GM19467 (cell line): ENCODE measurements at regions not wholly inside any gene's neighbourhood (a gene's known extent, or its start where the extent isn't known, plus 50 kb on each side); places are given as distances from the start of the nearest gene placed in this dataset.

Experiments used
- ATAC-seq: cut with Tn5 transposase; IDR thresholded peaks from one replicate; pipeline ENCODE4 v1.9.1; 2021; ENCODE audit warnings: mild to moderate bottlenecking, moderate library complexity; ENCODE audit not compliant: unreplicated experiment

DNA sequence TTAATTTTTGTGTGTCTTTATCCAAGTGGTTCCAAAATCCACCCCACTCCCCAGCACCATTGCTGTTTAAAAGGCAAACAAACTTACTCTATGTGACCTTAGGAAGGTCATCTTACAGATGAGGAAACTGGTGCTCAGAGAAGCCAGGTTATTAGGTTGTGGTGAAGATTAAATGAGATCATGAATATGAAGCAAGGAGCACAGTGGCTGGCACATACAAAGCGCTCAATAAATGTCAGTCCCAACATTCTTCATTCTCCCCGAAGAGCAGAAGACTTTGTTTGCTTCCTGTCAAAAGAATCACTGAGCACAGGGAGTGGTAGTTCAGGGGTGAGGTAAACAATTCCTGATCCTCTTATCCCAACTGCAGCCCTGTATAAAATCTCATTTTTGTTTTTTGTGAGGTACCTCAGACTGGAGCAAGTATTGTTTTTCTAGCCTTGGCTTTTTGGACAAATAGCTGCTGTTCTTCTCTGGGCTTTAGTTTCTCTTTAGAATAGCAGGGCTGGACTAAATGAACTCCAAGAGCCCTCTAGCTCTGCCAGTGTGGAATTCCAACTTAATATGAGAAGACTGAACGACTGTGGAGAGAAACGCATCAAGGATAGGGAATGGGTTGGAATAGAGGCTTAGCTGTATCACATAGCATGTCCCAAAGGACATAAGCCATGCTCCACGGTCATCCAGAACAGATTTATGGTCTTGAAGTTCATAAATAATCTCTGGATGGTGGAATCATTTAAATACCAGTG is 455.3 kb upstream of the USP24 start:
- no peak for ATAC-seq

DNA sequence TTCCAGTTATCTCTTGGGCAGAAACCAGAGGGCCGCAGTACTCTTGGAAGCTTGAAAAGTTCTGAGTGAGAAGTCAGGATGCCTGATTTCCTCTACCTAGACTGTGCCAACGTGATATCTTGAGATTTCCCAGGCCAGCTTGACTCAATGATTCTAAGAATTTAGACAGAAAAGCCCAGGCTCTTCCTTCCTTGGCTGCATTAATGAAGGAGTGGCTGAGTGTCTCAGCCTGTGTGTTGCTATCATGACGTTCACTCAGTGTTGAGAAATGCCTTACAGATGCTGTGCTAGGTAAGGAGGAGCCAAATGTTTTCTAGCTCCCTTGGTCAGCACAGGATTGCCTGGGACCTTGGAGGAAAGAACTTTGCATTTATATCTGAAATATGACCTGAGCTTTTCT is 454.1 kb upstream of the USP24 start:
- ATAC-seq = no peak

DNA sequence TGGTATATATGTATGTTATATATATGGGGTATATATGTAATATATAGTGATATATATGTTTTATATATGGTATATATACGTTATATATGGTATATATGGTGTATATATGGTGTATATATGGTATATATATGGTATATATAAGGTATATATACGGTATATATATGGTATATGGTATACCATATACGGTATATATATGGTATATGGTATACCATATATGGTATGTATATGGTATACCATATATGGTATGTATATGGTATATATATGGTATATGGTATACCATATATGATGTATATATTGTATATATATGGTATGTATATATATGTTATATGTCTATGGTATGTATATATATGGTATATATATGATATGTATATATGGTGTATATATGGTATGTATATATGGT is 447.7 kb upstream of the USP24 start:
- ATAC-seq = no peak

DNA sequence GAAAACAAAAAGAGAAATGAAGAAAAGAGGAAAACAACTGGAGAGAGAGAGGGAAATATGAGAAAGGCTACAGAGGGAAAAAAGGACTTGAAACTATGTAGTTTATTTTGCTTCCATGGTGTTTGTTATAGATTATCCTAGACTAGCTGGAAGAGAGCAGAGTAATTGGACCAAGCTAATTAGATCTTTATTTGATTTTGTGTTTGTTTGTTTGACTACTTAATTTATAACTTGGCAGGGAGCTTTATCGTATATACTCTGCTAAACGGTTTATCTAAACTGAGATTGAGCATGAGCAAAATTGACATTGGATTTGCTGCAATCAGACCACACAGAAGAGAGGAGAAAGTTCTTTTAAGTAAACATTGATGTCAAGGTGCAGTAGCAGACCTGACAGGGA is 443.8 kb upstream of the USP24 start:
- no peak for ATAC-seq

DNA sequence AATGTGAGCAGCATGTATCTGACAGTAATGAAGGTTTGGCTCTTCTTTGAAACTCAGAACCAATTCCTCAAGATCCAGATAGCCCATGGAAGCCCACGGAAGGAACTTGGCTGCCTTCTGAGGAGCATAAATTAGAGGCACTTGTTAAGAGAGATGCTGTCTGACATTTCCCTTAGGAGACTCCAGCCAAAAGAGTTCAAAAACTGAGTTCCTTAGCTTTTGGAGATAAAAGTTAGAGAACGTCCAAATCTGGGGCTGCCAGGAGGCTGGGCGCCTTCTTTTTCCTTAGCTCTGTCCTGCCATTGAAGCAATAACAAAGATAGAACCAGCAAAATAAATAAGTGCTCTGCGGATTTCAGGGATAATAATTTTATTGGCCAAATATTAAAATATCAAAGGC is 439.6 kb upstream of the USP24 start:
- no peak for ATAC-seq

DNA sequence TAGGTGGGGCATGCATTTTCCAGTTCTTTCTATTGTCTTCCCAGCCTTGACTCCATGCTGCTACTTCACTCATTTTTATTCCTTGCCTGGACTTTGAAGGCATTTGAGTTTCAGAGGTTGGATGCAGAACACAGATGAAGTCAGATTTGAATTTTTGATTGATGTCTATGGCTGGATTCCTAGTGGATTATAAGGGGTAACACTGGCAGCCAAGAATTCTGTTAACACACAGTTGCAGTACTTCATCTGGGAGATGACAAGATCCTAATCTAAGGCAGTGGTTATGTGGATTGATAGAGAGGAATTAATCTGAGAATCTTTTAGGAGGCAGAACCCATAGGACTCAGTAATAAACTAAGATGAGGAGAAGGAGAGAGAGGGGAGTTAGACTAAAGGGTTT is 439.0 kb upstream of the USP24 start:
- no peak for ATAC-seq

DNA sequence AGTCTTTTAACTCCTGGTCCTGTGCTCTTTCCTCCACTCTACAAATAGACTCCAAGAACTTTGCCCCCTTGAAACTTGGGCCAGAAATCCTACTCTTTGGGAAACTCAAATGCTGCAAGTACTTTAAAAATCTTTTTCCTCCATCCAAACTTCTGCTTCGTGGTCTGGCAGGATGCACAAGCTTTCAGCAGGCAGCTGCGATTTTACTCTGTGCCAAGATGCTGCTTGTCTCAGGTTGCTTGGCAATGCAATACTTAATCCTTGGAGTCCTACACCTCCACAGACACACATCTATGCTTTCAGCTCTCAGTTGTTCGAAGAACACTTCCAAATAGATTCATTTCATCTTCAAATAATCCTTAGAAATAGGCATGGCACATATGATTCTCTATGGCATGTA is 435.3 kb upstream of the USP24 start:
- no peak for ATAC-seq

DNA sequence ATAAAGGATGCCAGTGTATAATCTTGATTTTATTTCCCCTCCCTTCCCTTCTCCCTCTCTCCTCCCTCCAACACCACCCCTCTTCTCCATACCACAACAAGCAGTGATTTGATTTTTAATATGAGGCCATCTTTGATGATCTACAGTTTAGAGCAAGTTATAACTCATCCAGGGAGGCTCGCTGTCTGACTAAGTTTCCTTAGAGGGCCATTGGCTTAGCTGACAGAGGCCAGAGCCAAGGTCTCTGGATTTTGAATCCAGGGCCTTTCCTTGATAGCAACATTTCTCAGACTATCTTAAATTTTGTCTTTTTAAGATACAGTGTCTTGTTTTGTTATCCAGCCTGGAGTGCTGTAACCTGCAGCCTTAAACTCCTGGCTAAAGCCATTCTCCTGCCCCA is 431.0 kb upstream of the USP24 start:
- no peak for ATAC-seq

DNA sequence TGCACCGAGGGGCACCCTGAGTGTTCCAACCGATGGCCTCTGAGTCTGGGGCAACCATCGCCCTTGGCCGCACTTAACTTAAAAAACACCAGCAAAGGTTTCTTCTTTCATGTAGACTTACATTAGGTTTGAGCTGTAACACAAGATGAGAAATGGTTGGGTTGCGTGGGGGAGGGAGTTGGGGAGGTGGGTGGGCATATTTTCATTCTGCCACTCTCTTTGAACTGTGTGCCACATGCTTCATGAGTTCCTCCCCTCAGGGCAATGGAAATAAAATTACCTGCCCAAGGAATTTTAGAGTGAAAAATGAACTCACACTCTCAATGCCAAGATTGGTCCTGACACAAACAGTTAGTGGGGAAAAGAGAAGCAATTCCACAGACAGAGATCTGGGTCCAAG is 430.1 kb upstream of the USP24 start:
- no peak for ATAC-seq

DNA sequence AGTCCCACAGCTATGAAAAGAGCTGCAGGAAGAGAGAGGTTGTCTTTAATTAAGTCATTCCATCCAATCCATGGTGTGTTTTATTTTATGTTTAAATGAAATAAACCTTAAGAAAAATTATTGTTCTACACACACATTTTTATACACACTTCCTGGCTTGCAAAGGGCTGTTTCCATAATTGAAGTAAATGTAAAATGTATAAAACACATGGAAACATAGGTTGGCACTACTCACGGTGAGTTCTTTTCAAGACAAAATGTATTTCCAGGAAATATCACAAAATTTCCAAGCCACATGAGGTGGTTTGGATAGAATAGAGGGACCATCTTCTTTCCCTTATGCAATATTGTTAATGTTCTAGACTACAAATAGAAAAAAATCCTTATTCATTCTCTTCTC is 426.8 kb upstream of the USP24 start:
- ATAC-seq = no peak

DNA sequence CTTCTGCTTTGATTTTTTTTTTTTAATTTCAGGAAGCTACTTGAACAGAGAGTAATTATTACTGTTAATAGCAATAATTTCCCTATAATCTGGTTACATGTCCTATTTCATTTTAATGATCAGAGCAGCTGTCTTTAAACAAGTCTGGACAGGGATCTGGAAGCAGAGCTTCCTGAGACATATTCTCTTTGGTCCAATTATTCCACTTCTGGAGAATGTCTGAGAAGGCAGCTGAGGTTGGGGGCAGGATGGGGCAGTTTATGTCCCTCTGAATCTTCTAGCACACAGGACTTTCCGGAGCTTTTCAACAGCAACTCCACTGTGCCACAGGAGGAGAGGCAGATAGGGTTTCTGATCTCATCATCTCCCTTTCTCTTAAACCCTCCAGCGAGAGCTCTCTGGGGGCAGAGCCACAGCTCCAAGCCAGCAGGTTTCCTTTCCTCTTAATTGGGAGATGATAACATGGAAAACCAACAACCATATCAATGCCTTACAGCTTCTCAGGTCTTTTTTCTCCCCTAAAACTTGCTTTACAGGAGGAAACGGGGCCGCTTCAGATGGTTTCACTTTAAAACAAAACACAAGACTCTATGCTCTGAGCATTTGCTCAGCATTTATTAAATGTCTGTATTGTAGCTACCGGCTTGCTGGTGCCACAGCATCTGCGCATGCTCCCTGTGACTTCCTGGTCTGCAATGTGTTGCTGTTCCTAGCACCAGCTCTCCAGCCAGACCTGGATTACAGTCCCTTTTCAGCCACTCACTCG is 425.7 kb upstream of the USP24 start:
- no peak for ATAC-seq

DNA sequence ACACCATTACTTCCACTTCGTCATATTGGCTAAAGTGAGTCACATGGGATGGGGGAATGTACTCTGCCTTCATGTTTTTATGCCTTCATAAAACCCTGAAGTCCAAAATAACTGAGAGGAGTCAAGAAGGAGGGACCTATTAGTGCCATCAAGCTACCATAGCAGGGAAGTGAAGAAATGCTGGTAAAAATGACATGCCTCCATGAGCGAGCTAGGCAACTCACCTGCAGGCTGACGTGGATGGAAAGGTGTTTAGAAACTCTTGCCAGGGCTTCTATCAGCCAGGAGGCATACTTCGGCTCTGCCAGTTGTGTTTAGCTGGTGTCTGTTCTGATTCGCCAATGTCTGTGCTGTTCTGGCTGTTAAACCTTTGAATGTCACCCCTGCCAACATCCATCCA is 424.4 kb upstream of the USP24 start:
- no peak for ATAC-seq

DNA sequence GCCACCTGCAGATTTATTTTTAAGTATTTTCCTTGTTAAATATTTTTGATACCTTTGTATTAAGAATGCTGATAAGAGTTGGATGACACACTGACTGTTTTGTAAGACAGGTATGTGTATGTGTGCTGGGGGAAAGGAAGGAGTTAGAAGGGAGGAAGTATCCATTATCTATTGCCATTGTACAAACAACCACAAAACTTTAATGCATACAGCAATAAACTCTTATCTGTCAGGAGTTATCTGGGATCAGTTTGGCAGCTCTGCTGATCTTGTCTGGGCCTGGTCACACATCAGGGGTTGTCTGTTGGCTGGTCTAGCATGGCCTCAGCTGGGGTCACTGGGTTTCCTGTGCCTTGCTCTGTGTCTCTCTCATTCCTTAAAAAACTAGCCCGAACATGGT is 423.9 kb upstream of the USP24 start:
- no peak for ATAC-seq

DNA sequence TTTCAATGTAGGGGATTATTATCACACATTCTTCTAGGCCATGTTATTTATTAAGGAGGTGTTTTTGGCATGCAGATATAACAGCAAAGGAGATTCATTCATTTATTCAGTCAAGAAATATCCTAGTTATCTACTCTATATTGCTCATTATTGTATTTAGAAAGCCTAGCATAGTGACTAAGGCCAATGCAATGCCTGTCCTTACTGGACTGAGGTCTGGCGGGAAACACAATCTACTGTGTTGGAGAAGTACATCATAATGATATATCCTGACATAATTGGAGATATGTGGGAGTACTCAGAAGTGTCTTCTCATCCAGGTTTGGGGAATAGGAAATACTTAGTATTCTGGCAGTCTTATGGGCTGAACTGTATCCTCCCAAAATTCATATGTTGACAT is 421.5 kb upstream of the USP24 start:
- ATAC-seq = no peak

DNA sequence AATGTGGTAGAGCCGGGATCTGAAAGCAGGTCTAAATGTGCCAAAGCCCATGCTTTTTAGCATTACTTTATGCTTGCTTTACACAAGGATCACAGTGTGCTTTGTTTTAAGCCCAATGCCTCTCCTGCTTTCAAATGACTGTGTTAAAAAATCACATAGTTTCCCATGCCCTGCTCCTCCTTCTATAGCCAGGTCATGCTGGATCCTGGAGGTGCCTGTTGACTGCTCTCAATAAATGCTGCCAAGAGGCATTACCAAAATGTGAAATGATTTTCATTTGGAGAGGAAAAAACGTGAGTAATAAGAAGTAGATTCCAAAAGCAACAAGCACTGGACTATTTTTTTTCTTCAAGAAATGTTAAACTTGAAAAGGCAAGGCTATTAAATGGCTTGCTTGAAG is 420.7 kb upstream of the USP24 start:
- no peak for ATAC-seq

DNA sequence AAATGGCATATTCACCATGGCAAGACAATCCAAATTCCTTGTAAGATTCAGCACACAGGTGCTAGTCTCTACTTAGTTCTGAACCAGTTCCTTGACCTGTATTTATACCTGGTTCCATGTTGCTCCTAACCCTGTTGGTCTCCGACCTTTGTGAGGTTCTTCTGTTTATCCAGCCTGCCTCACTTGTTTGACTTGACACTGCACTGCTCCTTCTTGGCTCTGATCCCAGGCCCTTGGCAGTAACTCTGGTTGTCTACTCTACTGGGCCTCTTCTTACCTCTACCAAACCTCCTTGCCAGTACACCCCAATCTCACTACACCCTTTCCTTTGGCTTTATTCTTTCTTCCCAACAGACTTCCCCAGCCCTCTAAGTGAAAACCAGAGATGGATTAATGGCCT is 419.4 kb upstream of the USP24 start:
- no peak for ATAC-seq

DNA sequence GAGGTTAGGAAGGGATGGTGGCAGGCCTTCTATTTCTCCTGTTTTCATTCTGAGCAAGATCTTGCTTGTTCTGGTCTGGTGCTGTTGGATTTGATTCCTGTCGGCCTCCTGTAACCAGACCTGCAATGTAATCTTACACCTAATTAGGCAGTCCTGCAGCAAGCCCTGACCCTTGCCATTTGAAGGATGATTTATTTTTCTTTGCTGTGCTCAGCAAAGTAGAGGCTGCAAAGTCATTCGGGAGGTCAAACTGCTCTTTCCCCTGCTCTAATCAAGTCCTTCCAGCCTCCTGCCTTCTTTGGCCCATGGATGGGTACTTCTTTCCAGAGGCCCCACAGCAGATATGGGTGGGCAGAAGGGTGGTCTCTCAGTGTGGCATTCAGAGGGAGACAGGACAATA is 417.7 kb upstream of the USP24 start:
- no peak for ATAC-seq

DNA sequence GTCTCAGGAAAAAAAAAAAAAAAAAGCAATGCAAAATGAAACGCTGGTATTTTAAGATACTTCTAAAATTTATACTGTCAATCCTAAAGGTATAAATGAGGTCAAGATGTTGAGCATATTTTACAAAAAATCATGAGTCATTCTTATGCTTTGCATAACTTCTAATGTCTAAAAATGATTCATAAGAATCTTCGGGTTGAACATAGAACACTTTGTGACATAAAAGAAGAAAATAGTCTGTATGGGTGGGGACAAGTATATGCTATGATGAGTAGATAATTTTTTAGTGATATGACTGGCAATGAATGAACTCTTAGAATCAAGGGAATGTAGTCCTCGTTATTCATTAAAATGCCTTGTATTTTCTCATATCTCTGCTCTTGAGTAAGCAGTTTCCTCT is 416.9 kb upstream of the USP24 start:
- no peak for ATAC-seq

DNA sequence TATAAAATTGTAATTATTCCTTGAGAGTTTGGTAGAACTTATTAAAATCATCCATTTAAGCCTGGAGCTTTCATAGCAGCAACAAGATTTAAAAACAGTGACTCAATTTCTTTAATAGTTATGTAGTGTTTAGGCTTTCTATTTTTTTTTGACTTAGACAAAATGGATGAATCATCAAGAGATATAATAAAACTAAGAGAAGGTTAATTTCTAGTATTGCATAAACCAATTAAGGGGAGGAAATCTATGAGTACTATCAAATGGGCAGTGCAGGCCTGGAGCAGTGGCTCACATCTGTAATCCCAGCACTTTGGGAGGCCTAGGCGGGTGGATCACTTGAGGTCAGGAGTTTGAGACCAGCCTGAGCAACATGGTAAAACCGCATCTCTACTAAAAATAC is 416.3 kb upstream of the USP24 start:
- ATAC-seq = no peak

DNA sequence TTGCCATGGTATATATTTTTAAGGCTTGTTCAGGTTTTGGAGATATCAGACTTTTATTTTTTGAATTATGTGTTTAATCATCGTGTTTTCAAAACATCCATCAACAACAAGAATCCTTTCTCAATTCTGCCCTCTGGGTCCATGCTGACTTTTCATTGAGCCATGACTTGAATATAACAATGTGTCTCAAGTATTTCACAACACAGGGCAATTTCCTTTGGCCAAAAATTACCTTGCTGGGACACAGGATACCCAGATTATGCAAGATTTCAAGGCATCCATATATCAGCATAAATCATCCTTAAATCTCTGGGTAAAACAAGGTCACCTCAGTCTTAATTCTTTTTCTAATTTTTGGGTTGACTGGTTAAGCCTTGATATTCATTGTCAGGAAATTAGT is 411.2 kb upstream of the USP24 start:
- ATAC-seq = no peak

DNA sequence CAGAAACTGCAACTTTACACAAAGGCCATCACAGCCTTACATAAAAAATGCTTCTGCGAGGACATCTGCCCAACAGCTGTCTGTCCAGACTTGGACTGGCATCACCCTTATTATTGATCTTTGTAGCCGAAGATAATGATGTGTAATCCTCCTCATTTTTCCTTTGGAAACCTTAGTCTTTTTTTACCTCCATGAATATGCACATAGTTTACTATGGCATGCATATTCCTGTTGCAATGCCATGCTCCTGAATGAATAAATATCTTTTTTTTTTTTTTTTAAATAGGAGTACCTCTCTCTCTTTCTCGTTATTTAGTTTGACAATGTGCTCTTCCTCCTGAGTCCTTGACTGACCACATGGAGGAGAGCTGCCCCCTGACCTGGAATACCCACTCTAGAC is 409.6 kb upstream of the USP24 start:
- ATAC-seq = no peak

DNA sequence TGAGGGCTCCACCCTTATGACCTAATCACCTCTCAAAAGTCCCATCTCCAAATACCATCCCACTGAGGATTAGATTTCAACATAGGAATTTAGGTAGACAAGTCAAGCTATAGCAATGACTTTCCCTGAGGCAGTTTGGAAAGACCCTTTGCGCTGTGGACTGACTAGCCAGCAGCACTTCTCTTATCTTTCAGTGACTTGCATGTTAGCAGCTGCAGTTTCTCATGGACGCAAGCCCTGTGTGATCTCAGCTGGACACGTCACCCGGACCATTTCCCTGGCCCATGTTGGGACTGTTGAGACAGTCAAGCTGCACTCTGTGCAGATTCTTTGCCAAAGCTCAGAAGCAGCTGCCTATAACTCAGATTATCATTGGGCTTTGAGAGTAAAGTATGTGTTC is 408.1 kb upstream of the USP24 start:
- ATAC-seq = no peak

DNA sequence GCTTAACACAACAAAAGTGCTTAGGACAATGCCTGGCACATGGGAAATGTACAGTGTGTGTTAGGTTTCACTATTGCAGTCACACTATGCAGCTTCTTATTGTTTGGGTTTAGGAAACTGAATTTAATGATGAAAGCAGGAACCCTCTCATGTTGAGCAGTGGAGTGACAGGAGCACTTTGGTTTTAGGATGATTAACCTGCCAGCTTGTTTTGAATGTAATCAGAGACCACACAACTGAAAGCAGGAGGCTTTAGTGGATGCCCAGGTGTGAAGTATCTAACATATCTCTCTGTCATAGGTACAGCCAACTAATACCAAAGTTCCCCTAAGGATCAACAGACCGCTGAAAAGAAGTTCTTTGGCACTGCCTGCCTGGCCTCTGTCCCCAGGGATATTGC is 406.9 kb upstream of the USP24 start:
- no peak for ATAC-seq
